Endothelial cell of umbilical vein (primary cell): ENCODE measurements at regions not wholly inside any gene's neighbourhood (a gene's known extent, or its start where the extent isn't known, plus 50 kb on each side); places are given as distances from the start of the nearest gene placed in this dataset.

Experiments used
- EZH2 ChIP-seq: IDR thresholded peaks from 2 replicates; pipeline ENCODE4 v1.6.1; 2012; ENCODE audit warnings: borderline replicate concordance, low read depth, mild to moderate bottlenecking, moderate library complexity, low read length, inconsistent platforms; ENCODE audit not compliant: severe bottlenecking
- GATA2 ChIP-seq: IDR thresholded peaks from 2 replicates; pipeline ENCODE4 v1.7.0; 2011; ENCODE audit warnings: low read depth, mild to moderate bottlenecking, moderate library complexity, mixed read lengths, low read length; ENCODE audit not compliant: insufficient read length, insufficient read depth
- JUN ChIP-seq: IDR thresholded peaks from 2 replicates; pipeline ENCODE4 v1.6.1; 2011; ENCODE audit warnings: borderline replicate concordance, low read depth; ENCODE audit not compliant: insufficient read length, insufficient read depth
- MAX ChIP-seq: IDR thresholded peaks from 2 replicates; pipeline ENCODE4 v1.6.1; 2011; ENCODE audit not compliant: insufficient read depth, insufficient read length
- MYC ChIP-seq: IDR thresholded peaks from one replicate; pipeline ENCODE4 v1.6.1; 2011; ENCODE audit warnings: mild to moderate bottlenecking, low read depth, low read length
- POLR2A ChIP-seq: IDR thresholded peaks from 2 replicates; pipeline ENCODE4 v1.6.1; 2012; ENCODE audit warnings: low read depth, mild to moderate bottlenecking, control low read depth, low read length
- POLR2AphosphoS5 ChIP-seq: IDR thresholded peaks from 2 replicates; pipeline ENCODE4 v1.6.1; 2012; ENCODE audit warnings: low read depth, mild to moderate bottlenecking, control low read depth, low read length, moderate library complexity; ENCODE audit not compliant: insufficient read depth
- TF ChIP-seq, protein P1 (sequence below), 2 donors: IDR thresholded peaks; 1 replicate in 1 of 2; 2 replicates in 1 of 2; pipeline ENCODE4 v1.5.1; 2011; ENCODE audit warnings: low read length in 2 of 2, mild to moderate bottlenecking in 2 of 2, moderate library complexity in 2 of 2, control low read depth in 1 of 2, inconsistent platforms in 1 of 2, low read depth in 1 of 2; ENCODE audit not compliant: insufficient read depth in 1 of 2; ENCODE audit errors: extremely low read depth in 1 of 2

GRCh38 chr9:19662213-19662612 lies 126.6 kb downstream of the SLC24A2 start:
- TF ChIP-seq, protein P1, sequence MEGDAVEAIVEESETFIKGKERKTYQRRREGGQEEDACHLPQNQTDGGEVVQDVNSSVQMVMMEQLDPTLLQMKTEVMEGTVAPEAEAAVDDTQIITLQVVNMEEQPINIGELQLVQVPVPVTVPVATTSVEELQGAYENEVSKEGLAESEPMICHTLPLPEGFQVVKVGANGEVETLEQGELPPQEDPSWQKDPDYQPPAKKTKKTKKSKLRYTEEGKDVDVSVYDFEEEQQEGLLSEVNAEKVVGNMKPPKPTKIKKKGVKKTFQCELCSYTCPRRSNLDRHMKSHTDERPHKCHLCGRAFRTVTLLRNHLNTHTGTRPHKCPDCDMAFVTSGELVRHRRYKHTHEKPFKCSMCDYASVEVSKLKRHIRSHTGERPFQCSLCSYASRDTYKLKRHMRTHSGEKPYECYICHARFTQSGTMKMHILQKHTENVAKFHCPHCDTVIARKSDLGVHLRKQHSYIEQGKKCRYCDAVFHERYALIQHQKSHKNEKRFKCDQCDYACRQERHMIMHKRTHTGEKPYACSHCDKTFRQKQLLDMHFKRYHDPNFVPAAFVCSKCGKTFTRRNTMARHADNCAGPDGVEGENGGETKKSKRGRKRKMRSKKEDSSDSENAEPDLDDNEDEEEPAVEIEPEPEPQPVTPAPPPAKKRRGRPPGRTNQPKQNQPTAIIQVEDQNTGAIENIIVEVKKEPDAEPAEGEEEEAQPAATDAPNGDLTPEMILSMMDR (IDR thresholded peaks at IDR 0.05; ENCODE audit: extremely low read depth in 1 of 2, insufficient read depth in 1 of 2, low read depth in 1 of 2, low read length in 2 of 2) = no peak
- TF ChIP-seq POLR2AphosphoS5 (no peak), GATA2 (no peak), POLR2A (no peak), JUN (no peak), MYC (no peak), MAX (no peak), EZH2 (no peak)
